ENCODE measurements at regions not wholly inside any gene's neighbourhood (a gene's known extent, or its start where the extent isn't known, plus 50 kb on each side); places are given as distances from the start of the nearest gene placed in this dataset.

GRCh38 chr14:82504894-82505293 is 971.2 kb upstream of the SEL1L start:
- no peak for TF ChIP-seq TAF1 (IDR thresholded peaks at IDR 0.05; ENCODE audit: borderline replicate concordance, insufficient read depth, low read length)
- TF ChIP-seq FOXP2 (optimal IDR thresholded peaks at IDR 0.05; ENCODE audit: borderline replicate concordance, extremely low read depth, extremely low read length, insufficient read depth), result no peak
- no peak for TF ChIP-seq POLR2AphosphoS5 (IDR thresholded peaks at IDR 0.05; ENCODE audit: low read depth, low read length)
- TF ChIP-seq REST (IDR thresholded peaks at IDR 0.05; ENCODE audit: insufficient read depth in 1 of 2, low read depth in 2 of 2, low read length in 2 of 2), result no peak
- no peak for TF ChIP-seq SIN3A (IDR thresholded peaks at IDR 0.05; ENCODE audit: borderline replicate concordance, insufficient read depth, low read length)

GRCh38 chr14:82510007-82510406 is 976.4 kb upstream of the SEL1L start:
- TF ChIP-seq REST (IDR thresholded peaks at IDR 0.05; ENCODE audit: insufficient read depth in 1 of 2, low read depth in 2 of 2, low read length in 2 of 2) (no peak), FOXP2 (optimal IDR thresholded peaks at IDR 0.05; ENCODE audit: borderline replicate concordance, extremely low read depth, extremely low read length, insufficient read depth) (no peak), TAF1 (IDR thresholded peaks at IDR 0.05; ENCODE audit: borderline replicate concordance, insufficient read depth, low read length) (no peak), SIN3A (IDR thresholded peaks at IDR 0.05; ENCODE audit: borderline replicate concordance, insufficient read depth, low read length) (no peak), POLR2AphosphoS5 (IDR thresholded peaks at IDR 0.05; ENCODE audit: low read depth, low read length) (no peak)

- no peak for TF ChIP-seq TAF1 (IDR thresholded peaks at IDR 0.05; ENCODE audit: borderline replicate concordance, insufficient read depth, low read length)
- TF ChIP-seq REST (IDR thresholded peaks at IDR 0.05; ENCODE audit: insufficient read depth in 1 of 2, low read depth in 2 of 2, low read length in 2 of 2), result no peak
- TF ChIP-seq SIN3A (IDR thresholded peaks at IDR 0.05; ENCODE audit: borderline replicate concordance, insufficient read depth, low read length), result no peak
- no peak for TF ChIP-seq POLR2AphosphoS5 (IDR thresholded peaks at IDR 0.05; ENCODE audit: low read depth, low read length)
- no peak for TF ChIP-seq FOXP2 (optimal IDR thresholded peaks at IDR 0.05; ENCODE audit: borderline replicate concordance, extremely low read depth, extremely low read length, insufficient read depth)
These were observed 977.7 kb upstream of the SEL1L start for GRCh38 chr14:82511399-82511798.

- TF ChIP-seq TAF1 (IDR thresholded peaks at IDR 0.05; ENCODE audit: borderline replicate concordance, insufficient read depth, low read length) (no peak), FOXP2 (optimal IDR thresholded peaks at IDR 0.05; ENCODE audit: borderline replicate concordance, extremely low read depth, extremely low read length, insufficient read depth) (no peak), POLR2AphosphoS5 (IDR thresholded peaks at IDR 0.05; ENCODE audit: low read depth, low read length) (no peak), REST (IDR thresholded peaks at IDR 0.05; ENCODE audit: insufficient read depth in 1 of 2, low read depth in 2 of 2, low read length in 2 of 2) (no peak), SIN3A (IDR thresholded peaks at IDR 0.05; ENCODE audit: borderline replicate concordance, insufficient read depth, low read length) (no peak)
These were observed 987.1 kb upstream of the SEL1L start for GRCh38 chr14:82520765-82521164.

- TF ChIP-seq TAF1 (IDR thresholded peaks at IDR 0.05; ENCODE audit: borderline replicate concordance, insufficient read depth, low read length) (no peak), REST (IDR thresholded peaks at IDR 0.05; ENCODE audit: insufficient read depth in 1 of 2, low read depth in 2 of 2, low read length in 2 of 2) (no peak), SIN3A (IDR thresholded peaks at IDR 0.05; ENCODE audit: borderline replicate concordance, insufficient read depth, low read length) (no peak), FOXP2 (optimal IDR thresholded peaks at IDR 0.05; ENCODE audit: borderline replicate concordance, extremely low read depth, extremely low read length, insufficient read depth) (no peak), POLR2AphosphoS5 (IDR thresholded peaks at IDR 0.05; ENCODE audit: low read depth, low read length) (no peak)
These were observed 987.5 kb upstream of the SEL1L start for GRCh38 chr14:82521191-82521590.
